ENCODE measurements at regions not wholly inside any gene's neighbourhood (a gene's known extent, or its start where the extent isn't known, plus 50 kb on each side); places are given as distances from the start of the nearest gene placed in this dataset.

- TF ChIP-seq ZNF565 (CRISPR knock-in tag; conservative IDR thresholded peaks at IDR 0.05; ENCODE audit: low read depth) (no peak), SNAI2 (CRISPR knock-in tag; IDR thresholded peaks at IDR 0.05) (no peak), OSR1 (CRISPR knock-in tag; IDR thresholded peaks at IDR 0.05) (no peak), GLIS3 (CRISPR knock-in tag; IDR thresholded peaks at IDR 0.05) (no peak), ZNF8 (CRISPR knock-in tag; IDR thresholded peaks at IDR 0.05) (no peak), TOX (CRISPR knock-in tag; IDR thresholded peaks at IDR 0.05; ENCODE audit: borderline replicate concordance) (no peak), PATZ1 (CRISPR knock-in tag; IDR thresholded peaks at IDR 0.05; ENCODE audit: borderline replicate concordance) (no peak), ISL1 (CRISPR knock-in tag; IDR thresholded peaks at IDR 0.05) (no peak), PPARA (CRISPR knock-in tag; IDR thresholded peaks at IDR 0.05; ENCODE audit: borderline replicate concordance) (no peak), ZC3H10 (CRISPR knock-in tag; IDR thresholded peaks at IDR 0.05) (no peak), CSRNP3 (CRISPR knock-in tag; IDR thresholded peaks at IDR 0.05) (no peak), CSDC2 (CRISPR knock-in tag; IDR thresholded peaks at IDR 0.05) (no peak), ZFP3 (CRISPR knock-in tag; IDR thresholded peaks at IDR 0.05) (no peak)
- TF ChIP-seq, protein P1, sequence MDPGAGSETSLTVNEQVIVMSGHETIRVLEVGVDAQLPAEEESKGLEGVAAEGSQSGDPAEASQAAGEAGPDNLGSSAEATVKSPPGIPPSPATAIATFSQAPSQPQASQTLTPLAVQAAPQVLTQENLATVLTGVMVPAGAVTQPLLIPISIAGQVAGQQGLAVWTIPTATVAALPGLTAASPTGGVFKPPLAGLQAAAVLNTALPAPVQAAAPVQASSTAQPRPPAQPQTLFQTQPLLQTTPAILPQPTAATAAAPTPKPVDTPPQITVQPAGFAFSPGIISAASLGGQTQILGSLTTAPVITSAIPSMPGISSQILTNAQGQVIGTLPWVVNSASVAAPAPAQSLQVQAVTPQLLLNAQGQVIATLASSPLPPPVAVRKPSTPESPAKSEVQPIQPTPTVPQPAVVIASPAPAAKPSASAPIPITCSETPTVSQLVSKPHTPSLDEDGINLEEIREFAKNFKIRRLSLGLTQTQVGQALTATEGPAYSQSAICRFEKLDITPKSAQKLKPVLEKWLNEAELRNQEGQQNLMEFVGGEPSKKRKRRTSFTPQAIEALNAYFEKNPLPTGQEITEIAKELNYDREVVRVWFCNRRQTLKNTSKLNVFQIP (CRISPR knock-in tag; IDR thresholded peaks at IDR 0.05; ENCODE audit: borderline replicate concordance, low read depth): no peak
- TF ChIP-seq, protein P2, sequence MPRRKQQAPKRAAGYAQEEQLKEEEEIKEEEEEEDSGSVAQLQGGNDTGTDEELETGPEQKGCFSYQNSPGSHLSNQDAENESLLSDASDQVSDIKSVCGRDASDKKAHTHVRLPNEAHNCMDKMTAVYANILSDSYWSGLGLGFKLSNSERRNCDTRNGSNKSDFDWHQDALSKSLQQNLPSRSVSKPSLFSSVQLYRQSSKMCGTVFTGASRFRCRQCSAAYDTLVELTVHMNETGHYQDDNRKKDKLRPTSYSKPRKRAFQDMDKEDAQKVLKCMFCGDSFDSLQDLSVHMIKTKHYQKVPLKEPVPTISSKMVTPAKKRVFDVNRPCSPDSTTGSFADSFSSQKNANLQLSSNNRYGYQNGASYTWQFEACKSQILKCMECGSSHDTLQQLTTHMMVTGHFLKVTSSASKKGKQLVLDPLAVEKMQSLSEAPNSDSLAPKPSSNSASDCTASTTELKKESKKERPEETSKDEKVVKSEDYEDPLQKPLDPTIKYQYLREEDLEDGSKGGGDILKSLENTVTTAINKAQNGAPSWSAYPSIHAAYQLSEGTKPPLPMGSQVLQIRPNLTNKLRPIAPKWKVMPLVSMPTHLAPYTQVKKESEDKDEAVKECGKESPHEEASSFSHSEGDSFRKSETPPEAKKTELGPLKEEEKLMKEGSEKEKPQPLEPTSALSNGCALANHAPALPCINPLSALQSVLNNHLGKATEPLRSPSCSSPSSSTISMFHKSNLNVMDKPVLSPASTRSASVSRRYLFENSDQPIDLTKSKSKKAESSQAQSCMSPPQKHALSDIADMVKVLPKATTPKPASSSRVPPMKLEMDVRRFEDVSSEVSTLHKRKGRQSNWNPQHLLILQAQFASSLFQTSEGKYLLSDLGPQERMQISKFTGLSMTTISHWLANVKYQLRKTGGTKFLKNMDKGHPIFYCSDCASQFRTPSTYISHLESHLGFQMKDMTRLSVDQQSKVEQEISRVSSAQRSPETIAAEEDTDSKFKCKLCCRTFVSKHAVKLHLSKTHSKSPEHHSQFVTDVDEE (CRISPR knock-in tag; IDR thresholded peaks at IDR 0.05): no peak
- ATAC-seq: no peak
Measured at GRCh38 chr2:150963336-150963735, 298.3 kb downstream of the RBM43 start.

DNA sequence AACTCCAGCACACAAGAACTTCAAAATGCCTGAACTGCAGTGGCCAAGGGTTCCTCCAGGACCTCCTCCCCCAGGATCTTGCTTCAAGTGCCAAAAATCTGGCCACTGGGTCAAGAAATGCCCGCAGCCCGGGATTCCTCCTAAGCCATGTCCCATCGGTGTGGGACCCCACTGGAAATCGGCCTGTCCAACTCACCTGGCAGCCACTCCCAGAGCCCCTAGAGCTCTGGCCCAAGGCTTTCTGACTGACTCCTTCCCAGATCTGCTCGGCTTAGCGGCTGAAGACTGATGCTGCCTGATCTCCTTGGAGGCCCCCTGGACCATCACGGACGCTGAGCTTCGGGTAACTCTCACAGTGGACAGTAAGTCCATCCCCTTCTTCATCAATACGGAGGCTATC lies 306.4 kb downstream of the RBM43 start:
- ATAC-seq: no peak
- no peak for TF ChIP-seq ARNTL (CRISPR knock-in tag; IDR thresholded peaks at IDR 0.05; ENCODE audit: borderline replicate concordance, low read depth)
- TF ChIP-seq ZC3H10 (CRISPR knock-in tag; IDR thresholded peaks at IDR 0.05): no peak
- TF ChIP-seq ZNF8 (CRISPR knock-in tag; IDR thresholded peaks at IDR 0.05): no peak
- no peak for TF ChIP-seq GLIS3 (CRISPR knock-in tag; IDR thresholded peaks at IDR 0.05)
- TF ChIP-seq BACH2 (CRISPR knock-in tag; IDR thresholded peaks at IDR 0.05; ENCODE audit: borderline replicate concordance): no peak
- TF ChIP-seq TOX (CRISPR knock-in tag; IDR thresholded peaks at IDR 0.05; ENCODE audit: borderline replicate concordance): no peak
- TF ChIP-seq SNAI2 (CRISPR knock-in tag; IDR thresholded peaks at IDR 0.05): no peak
- TF ChIP-seq OSR1 (CRISPR knock-in tag; IDR thresholded peaks at IDR 0.05): no peak
- no peak for TF ChIP-seq RARB (CRISPR knock-in tag; IDR thresholded peaks at IDR 0.05)
- TF ChIP-seq, protein P2 (CRISPR knock-in tag; IDR thresholded peaks at IDR 0.05): no peak
- TF ChIP-seq ZNF565 (CRISPR knock-in tag; conservative IDR thresholded peaks at IDR 0.05; ENCODE audit: low read depth): no peak
- no peak for TF ChIP-seq ZFP3 (CRISPR knock-in tag; IDR thresholded peaks at IDR 0.05)
- TF ChIP-seq PPARA (CRISPR knock-in tag; IDR thresholded peaks at IDR 0.05; ENCODE audit: borderline replicate concordance): no peak
- no peak for TF ChIP-seq ZNF70 (CRISPR knock-in tag; IDR thresholded peaks at IDR 0.05)
- TF ChIP-seq CSRNP3 (CRISPR knock-in tag; IDR thresholded peaks at IDR 0.05): no peak
- TF ChIP-seq ISL1 (CRISPR knock-in tag; IDR thresholded peaks at IDR 0.05): no peak
- TF ChIP-seq ESRRG (CRISPR knock-in tag; IDR thresholded peaks at IDR 0.05): no peak
- no peak for TF ChIP-seq CSDC2 (CRISPR knock-in tag; IDR thresholded peaks at IDR 0.05)
- TF ChIP-seq TCF4 (CRISPR knock-in tag; IDR thresholded peaks at IDR 0.05; ENCODE audit: borderline replicate concordance): no peak
- TF ChIP-seq ZFP30 (CRISPR knock-in tag; IDR thresholded peaks at IDR 0.05): no peak
